ENCODE measurements at regions not wholly inside any gene's neighbourhood (a gene's known extent, or its start where the extent isn't known, plus 50 kb on each side); places are given as distances from the start of the nearest gene placed in this dataset.

- TF ChIP-seq CTCF (IDR thresholded peaks at IDR 0.05; ENCODE audit: unreplicated experiment), result no peak
- no peaks in the 10 kb centered on the region for H3K36me3 Mint-ChIP-seq (ENCODE audit: insufficient read depth)
- H3K9me3 Mint-ChIP-seq (ENCODE audit: low read depth), result no peaks in the 10 kb centered on the region
- no peaks in the 10 kb centered on the region for H3K4me1 Mint-ChIP-seq (ENCODE audit: low read depth)
- H3K27me3 Mint-ChIP-seq, result no peaks in the 10 kb centered on the region
- DNase-seq (ENCODE audit: low spot score, unreplicated experiment), result no peak
- H3K4me3 Mint-ChIP-seq (ENCODE audit: low read depth), result no peak overlapping the region
- H3K27ac Mint-ChIP-seq, result no peak overlapping the region
Observed at GRCh38 chr13:76459863-76460262, 426.3 kb downstream of the KCTD12 start.

GRCh38 chr13:76455960-76456359 lies 430.2 kb downstream of the KCTD12 start:
- no peak for DNase-seq (ENCODE audit: low spot score, unreplicated experiment)
- no peak overlapping the region for H3K27ac Mint-ChIP-seq
- H3K27me3 Mint-ChIP-seq, result no peaks in the 10 kb centered on the region
- peaks cover 22% of the 10 kb centered on the region for H3K9me3 Mint-ChIP-seq (ENCODE audit: low read depth)
- no peak overlapping the region for H3K4me3 Mint-ChIP-seq (ENCODE audit: low read depth)
- no peak for TF ChIP-seq CTCF (IDR thresholded peaks at IDR 0.05; ENCODE audit: unreplicated experiment)
- peaks cover 3% of the 10 kb centered on the region for H3K36me3 Mint-ChIP-seq (ENCODE audit: insufficient read depth)
- no peaks in the 10 kb centered on the region for H3K4me1 Mint-ChIP-seq (ENCODE audit: low read depth)

- TF ChIP-seq CTCF (IDR thresholded peaks at IDR 0.05; ENCODE audit: unreplicated experiment), result no peak
- Mint-ChIP-seq H3K36me3 (ENCODE audit: insufficient read depth) (peaks cover 3% of the 10 kb centered on the region), H3K4me1 (ENCODE audit: low read depth) (no peaks in the 10 kb centered on the region), H3K27ac (no peak overlapping the region), H3K9me3 (ENCODE audit: low read depth) (peaks cover 24% of the 10 kb centered on the region), H3K4me3 (ENCODE audit: low read depth) (no peak overlapping the region), H3K27me3 (no peaks in the 10 kb centered on the region)
- DNase-seq (ENCODE audit: low spot score, unreplicated experiment), result no peak
Observed at GRCh38 chr13:76454991-76455390, 431.2 kb downstream of the KCTD12 start.

GRCh38 chr13:76449716-76450115 lies 436.5 kb downstream of the KCTD12 start:
- no peak for TF ChIP-seq CTCF (IDR thresholded peaks at IDR 0.05; ENCODE audit: unreplicated experiment)
- DNase-seq (ENCODE audit: low spot score, unreplicated experiment), result no peak
- Mint-ChIP-seq H3K4me1 (ENCODE audit: low read depth) (no peaks in the 10 kb centered on the region), H3K9me3 (ENCODE audit: low read depth) (peaks cover 24% of the 10 kb centered on the region), H3K27me3 (no peaks in the 10 kb centered on the region), H3K36me3 (ENCODE audit: insufficient read depth) (peaks cover 3% of the 10 kb centered on the region), H3K27ac (no peak overlapping the region), H3K4me3 (ENCODE audit: low read depth) (no peak overlapping the region)

- Mint-ChIP-seq H3K27ac (no peak overlapping the region), H3K4me1 (ENCODE audit: low read depth) (no peaks in the 10 kb centered on the region), H3K36me3 (ENCODE audit: insufficient read depth) (no peaks in the 10 kb centered on the region), H3K4me3 (ENCODE audit: low read depth) (no peak overlapping the region), H3K9me3 (ENCODE audit: low read depth) (peaks cover 8% of the 10 kb centered on the region), H3K27me3 (no peaks in the 10 kb centered on the region)
- no peak for TF ChIP-seq CTCF (IDR thresholded peaks at IDR 0.05; ENCODE audit: unreplicated experiment)
- no peak for DNase-seq (ENCODE audit: low spot score, unreplicated experiment)
Observed at GRCh38 chr13:76446191-76446590, 440.0 kb downstream of the KCTD12 start.
